COLO668 (cell line): ENCODE measurements at regions not wholly inside any gene's neighbourhood (a gene's known extent, or its start where the extent isn't known, plus 50 kb on each side); places are given as distances from the start of the nearest gene placed in this dataset.
A peak's percentile ranks its signal among the peaks of the same experiment; 100 is the strongest.
"Not testable (repeated sequence)": the region's sequence is repeated elsewhere in the genome, so short reads cannot be mapped to it uniquely, and the experiment has no call there.

Experiments
- DNase-seq: peaks from one replicate; lab custom pipeline; 2025; ENCODE audit not compliant: unreplicated experiment; lab: John Stamatoyannopoulos, UW

DNA sequence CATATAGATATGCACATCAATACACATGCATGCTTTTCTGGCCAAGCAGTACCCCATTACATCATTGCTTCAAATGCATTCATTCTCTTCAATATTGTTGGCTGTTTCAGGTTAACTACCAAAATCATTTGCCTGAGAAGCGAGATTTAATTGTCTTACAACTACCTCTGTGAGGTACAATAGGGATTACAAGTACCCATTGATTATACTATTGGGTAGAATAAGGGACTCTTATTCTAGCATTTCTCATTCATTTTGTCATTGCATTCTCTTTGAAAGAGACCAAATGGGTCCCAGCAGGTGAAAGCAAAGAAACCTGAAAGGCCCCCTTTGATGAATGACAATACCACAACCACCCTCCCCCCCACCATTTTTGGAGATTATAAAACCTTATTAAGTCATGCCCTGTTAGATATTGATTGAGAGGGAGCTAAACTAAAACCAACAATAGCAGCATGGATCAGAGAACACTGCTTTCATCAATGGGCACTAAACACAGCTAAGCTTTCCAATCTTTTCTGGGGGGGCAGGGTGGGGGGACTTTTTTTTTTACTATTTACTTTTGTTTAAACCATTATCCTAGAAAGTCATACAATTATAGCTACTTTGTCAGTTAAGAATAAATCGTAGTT lies 375.0 kb upstream of the CCNH start:
- DNase-seq = no peak

- DNase-seq = no peak
Observed at GRCh38 chr5:87787086-87787485, 374.4 kb upstream of the CCNH start.

DNA sequence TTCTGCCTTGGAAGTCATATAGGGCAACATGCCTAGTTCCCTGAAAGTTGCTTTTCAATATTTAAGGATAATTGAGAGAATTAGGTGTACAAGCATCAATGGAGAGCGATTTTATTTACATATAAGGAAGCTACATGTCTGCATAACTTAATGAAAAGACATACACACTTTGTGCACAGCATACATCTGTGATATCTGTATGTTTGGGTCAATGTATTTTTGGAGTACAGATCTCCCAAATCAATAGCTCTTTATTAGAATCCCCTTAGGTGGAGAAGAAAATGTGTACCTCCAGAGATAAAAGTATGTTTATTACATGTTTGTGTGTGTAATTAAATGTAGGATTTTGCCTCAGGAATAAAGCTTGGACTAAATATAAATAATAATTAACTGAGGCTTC lies 373.7 kb upstream of the CCNH start:
- no peak for DNase-seq

- no peak for DNase-seq
Observed at GRCh38 chr5:87785554-87786335, 373.0 kb upstream of the CCNH start.

DNA sequence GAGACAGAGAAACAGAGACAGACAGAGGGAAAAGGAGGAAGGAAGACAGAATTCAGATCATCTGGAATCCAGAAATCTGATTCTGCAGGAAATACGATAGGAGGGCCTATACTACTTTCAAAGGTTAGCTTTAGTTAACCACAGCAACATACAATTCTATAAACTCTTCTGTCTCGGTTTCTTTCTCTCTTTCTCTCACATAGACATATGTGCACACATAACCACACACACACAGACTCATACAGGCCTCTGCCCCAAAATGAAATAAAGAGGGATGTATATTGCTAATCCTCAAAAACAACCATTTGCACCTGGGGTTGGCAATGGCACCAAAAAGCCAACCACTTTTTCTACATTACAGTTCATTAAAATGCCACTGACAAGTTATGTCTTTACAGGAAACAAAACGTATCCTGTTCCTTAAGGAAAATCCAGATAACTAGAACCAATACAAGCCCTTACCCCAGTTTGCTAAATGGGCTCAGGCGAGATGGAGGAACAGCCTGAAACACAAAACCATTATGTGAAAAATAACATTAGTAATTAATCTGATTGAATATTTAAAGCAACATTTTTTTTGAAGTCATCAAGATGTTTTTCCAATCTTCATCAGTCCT lies 372.3 kb upstream of the CCNH start:
- DNase-seq = no peak

DNA sequence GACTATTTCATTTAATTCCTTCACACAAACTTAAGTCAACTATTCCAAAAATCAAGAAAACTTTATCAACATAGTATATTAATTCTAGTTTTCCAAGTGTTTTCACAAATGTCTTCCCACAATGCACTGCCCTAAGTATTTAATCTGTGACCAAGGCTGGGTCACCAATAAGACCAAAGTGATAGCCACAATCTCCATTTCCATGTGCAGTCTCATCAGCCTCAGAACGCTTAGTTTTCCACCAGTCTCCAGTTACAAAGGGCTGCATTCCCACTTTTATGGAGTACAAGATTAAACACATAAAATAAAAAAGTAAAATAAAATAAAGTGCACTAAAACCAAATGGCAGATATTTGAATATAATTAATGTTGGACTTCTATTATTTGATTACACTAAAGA lies 371.6 kb upstream of the CCNH start:
- no peak for DNase-seq

GRCh38 chr5:87782916-87783315 lies 370.2 kb upstream of the CCNH start:
- no peak for DNase-seq

DNA sequence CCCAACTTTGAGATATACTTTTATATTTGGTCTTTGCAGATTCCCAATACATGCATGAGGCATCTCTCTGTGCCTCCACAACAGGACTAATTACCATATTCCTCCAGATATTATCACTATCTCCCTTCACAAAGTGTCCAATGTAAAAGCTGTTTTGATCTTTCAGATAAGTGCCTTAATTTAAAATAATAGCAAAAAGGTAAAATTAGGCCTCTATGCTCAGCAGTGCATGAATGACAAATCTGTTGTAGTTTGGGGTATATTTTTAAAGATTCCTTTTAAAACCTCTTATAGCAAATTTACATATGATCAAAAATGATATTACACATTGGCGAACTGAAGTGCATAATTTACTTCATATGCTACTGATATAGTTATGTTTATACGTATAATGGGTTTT lies 369.2 kb upstream of the CCNH start:
- no peak for DNase-seq

DNA sequence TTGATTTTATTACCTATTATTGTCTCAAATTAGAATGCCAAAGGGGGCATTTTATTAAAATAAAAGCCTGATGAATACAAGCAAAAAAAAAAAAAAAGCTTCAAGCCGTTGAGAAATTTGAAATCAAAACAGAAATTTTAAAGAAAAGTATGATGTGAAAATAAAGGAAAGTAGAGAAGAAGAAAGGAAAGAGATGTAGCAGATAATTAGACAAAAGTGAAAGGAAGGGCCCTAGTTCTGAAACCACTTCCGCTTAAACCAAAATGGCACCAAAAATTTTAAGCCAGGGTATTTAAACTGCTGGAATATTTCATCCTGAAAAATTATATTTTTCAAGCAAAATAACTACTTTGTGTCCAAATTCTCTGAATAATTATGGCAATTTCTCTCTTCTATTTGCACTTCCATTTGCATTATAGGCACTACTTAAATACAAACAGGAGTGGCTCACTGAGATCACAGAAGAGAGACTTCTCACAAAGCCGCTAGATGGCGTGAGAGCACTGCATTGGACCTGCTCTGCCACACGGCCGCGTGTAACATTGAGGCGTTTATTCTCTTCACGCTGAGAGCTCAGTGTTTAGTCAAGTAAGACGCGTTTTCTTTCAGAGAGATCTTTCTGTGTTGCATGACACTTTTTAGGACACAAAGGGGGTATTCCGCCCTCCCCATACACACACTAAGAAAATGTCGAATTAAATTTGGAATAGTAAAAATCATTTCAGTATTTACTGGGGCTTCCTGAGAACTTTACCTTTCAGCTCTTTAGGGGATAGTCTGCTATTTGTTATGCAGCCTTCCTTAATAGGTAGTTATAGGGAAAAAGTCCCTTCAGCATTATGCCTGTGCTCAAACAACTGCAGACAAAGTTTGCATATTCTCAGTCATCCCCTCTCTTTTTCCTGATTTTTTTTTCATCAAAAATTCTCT lies 368.4 kb upstream of the CCNH start:
- DNase-seq = peak; percentile 65

- DNase-seq = no peak
Observed at GRCh38 chr5:87778876-87779275, 366.1 kb upstream of the CCNH start.

- no peak for DNase-seq
Observed at GRCh38 chr5:87777877-87778276, 365.1 kb upstream of the CCNH start.

GRCh38 chr5:87776785-87777184 lies 364.1 kb upstream of the CCNH start:
- no peak for DNase-seq

GRCh38 chr5:87776302-87776701 lies 363.6 kb upstream of the CCNH start:
- DNase-seq = not testable (repeated sequence)

- DNase-seq = no peak
Observed at GRCh38 chr5:87775228-87775627, 362.5 kb upstream of the CCNH start.

- DNase-seq = no peak
Observed at GRCh38 chr5:87774804-87775203, 362.1 kb upstream of the CCNH start.

GRCh38 chr5:87770601-87771121 lies 357.9 kb upstream of the CCNH start:
- DNase-seq = no peak

GRCh38 chr5:87770016-87770570 lies 357.4 kb upstream of the CCNH start:
- DNase-seq = no peak

GRCh38 chr5:87769157-87769556 lies 356.4 kb upstream of the CCNH start:
- no peak for DNase-seq

DNA sequence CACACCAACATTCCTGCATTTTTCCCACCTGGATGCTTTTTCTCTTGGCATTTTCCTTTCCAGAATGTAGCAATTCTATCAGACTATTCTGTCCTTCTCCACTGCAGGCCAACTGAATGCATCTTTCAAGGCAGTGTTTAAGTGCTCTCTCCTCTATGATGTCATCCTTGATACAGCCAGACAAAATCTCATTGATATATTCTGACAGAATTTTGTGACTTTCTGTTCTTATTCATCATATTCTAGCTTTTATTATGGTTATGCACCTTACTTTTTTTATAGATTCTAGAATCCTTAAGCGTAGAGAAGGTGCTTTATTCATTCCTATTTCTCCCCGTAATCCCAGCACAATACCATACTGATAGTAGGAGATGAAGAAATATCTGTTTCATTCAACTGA lies 355.5 kb upstream of the CCNH start:
- no peak for DNase-seq

DNA sequence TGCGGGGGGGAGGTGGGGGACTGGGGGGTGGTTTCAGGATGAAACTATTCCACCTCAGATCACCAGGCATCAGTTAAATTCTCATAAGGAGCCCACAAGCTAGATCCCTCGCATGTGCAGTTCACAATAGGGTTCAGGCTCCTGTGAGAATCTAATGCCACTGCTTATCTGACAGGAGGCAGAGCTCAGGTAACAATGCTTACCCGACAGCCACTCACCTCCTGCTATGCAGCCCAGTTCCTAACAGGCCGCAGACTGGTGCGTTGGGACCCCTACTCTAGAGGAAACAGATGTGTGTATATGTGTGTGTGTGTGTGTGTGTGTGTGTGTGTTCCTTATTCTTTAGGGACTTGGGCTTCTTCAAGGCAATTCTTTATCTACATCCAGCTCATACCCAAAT lies 352.3 kb upstream of the CCNH start:
- no peak for DNase-seq

GRCh38 chr5:87762631-87763030 lies 349.9 kb upstream of the CCNH start:
- DNase-seq = no peak
